ENCODE measurements at regions not wholly inside any gene's neighbourhood (a gene's known extent, or its start where the extent isn't known, plus 50 kb on each side); places are given as distances from the start of the nearest gene placed in this dataset.
"Not testable (repeated sequence)": the region's sequence is repeated elsewhere in the genome, so short reads cannot be mapped to it uniquely, and the experiment has no call there.

GRCh38 chr12:93235881-93236280 lies 141.8 kb upstream of the NUDT4 start:
- no peaks in the 10 kb centered on the region for H3K27me3 ChIP-seq (ENCODE audit: control insufficient read depth, insufficient read depth, low read length)
- no peaks in the 10 kb centered on the region for H3K36me3 ChIP-seq (ENCODE audit: insufficient read depth, low read length)
- H3K9me3 ChIP-seq (replicated peaks; ENCODE audit: low read length) = peaks cover 4% of the 10 kb centered on the region
- no peaks in the 10 kb centered on the region for H3K4me1 ChIP-seq (ENCODE audit: control insufficient read depth, insufficient read depth, low read length)
- no peak overlapping the region for H3K4me3 ChIP-seq (ENCODE audit: low read length)
- no peak overlapping the region for H3K9ac ChIP-seq (ENCODE audit: low read depth, low read length)
- H3K4me2 ChIP-seq (ENCODE audit: low read length) = no peak overlapping the region

GRCh38 chr12:93237235-93237915 lies 140.3 kb upstream of the NUDT4 start:
- H3K9ac ChIP-seq (ENCODE audit: low read depth, low read length) = no peak overlapping the region
- no peaks in the 10 kb centered on the region for H3K27me3 ChIP-seq (ENCODE audit: control insufficient read depth, insufficient read depth, low read length)
- no peaks in the 10 kb centered on the region for H3K4me1 ChIP-seq (ENCODE audit: control insufficient read depth, insufficient read depth, low read length)
- no peaks in the 10 kb centered on the region for H3K36me3 ChIP-seq (ENCODE audit: insufficient read depth, low read length)
- peaks cover 4% of the 10 kb centered on the region for H3K9me3 ChIP-seq (replicated peaks; ENCODE audit: low read length)
- H3K4me2 ChIP-seq (ENCODE audit: low read length) = no peak overlapping the region
- no peak overlapping the region for H3K4me3 ChIP-seq (ENCODE audit: low read length)

GRCh38 chr12:93238512-93239262 lies 139.0 kb upstream of the NUDT4 start:
- peaks cover 11% of the 10 kb centered on the region for H3K4me1 ChIP-seq (ENCODE audit: control insufficient read depth, insufficient read depth, low read length)
- H3K4me2 ChIP-seq (ENCODE audit: low read length); H3K9ac ChIP-seq (ENCODE audit: low read depth, low read length); H3K4me3 ChIP-seq (ENCODE audit: low read length); H3K36me3 ChIP-seq (ENCODE audit: insufficient read depth, low read length); H3K9me3 ChIP-seq (replicated peaks; ENCODE audit: low read length); H3K27me3 ChIP-seq (ENCODE audit: control insufficient read depth, insufficient read depth, low read length): not testable (repeated sequence)

GRCh38 chr12:93239789-93240188 lies 137.9 kb upstream of the NUDT4 start:
- H3K9me3 ChIP-seq (replicated peaks; ENCODE audit: low read length); H3K4me2 ChIP-seq (ENCODE audit: low read length); H3K4me3 ChIP-seq (ENCODE audit: low read length); H3K27me3 ChIP-seq (ENCODE audit: control insufficient read depth, insufficient read depth, low read length); H3K36me3 ChIP-seq (ENCODE audit: insufficient read depth, low read length); H3K9ac ChIP-seq (ENCODE audit: low read depth, low read length): not testable (repeated sequence)
- peaks cover 21% of the 10 kb centered on the region for H3K4me1 ChIP-seq (ENCODE audit: control insufficient read depth, insufficient read depth, low read length)

- Histone ChIP-seq H3K4me3 (ENCODE audit: low read length) (no peak overlapping the region), H3K27me3 (ENCODE audit: control insufficient read depth, insufficient read depth, low read length) (no peaks in the 10 kb centered on the region), H3K9me3 (replicated peaks; ENCODE audit: low read length) (peaks cover 4% of the 10 kb centered on the region), H3K9ac (ENCODE audit: low read depth, low read length) (no peak overlapping the region), H3K4me2 (ENCODE audit: low read length) (no peak overlapping the region), H3K36me3 (ENCODE audit: insufficient read depth, low read length) (no peaks in the 10 kb centered on the region), H3K4me1 (ENCODE audit: control insufficient read depth, insufficient read depth, low read length) (peaks cover 21% of the 10 kb centered on the region)
Measured at GRCh38 chr12:93242154-93242972, 135.4 kb upstream of the NUDT4 start.

GRCh38 chr12:93243382-93243688 lies 134.4 kb upstream of the NUDT4 start:
- no peaks in the 10 kb centered on the region for H3K9me3 ChIP-seq (replicated peaks; ENCODE audit: low read length)
- no peaks in the 10 kb centered on the region for H3K27me3 ChIP-seq (ENCODE audit: control insufficient read depth, insufficient read depth, low read length)
- no peak overlapping the region for H3K9ac ChIP-seq (ENCODE audit: low read depth, low read length)
- H3K4me2 ChIP-seq (ENCODE audit: low read length) = no peak overlapping the region
- no peak overlapping the region for H3K4me3 ChIP-seq (ENCODE audit: low read length)
- no peaks in the 10 kb centered on the region for H3K36me3 ChIP-seq (ENCODE audit: insufficient read depth, low read length)
- peaks cover 21% of the 10 kb centered on the region for H3K4me1 ChIP-seq (ENCODE audit: control insufficient read depth, insufficient read depth, low read length)

- no peak overlapping the region for H3K9ac ChIP-seq (ENCODE audit: low read depth, low read length)
- peak overlapping the region; percentile 29 for H3K4me2 ChIP-seq (ENCODE audit: low read length)
- no peaks in the 10 kb centered on the region for H3K36me3 ChIP-seq (ENCODE audit: insufficient read depth, low read length)
- no peak overlapping the region for H3K4me3 ChIP-seq (ENCODE audit: low read length)
- H3K9me3 ChIP-seq (replicated peaks; ENCODE audit: low read length) = no peaks in the 10 kb centered on the region
- peaks cover 21% of the 10 kb centered on the region for H3K4me1 ChIP-seq (ENCODE audit: control insufficient read depth, insufficient read depth, low read length)
- no peaks in the 10 kb centered on the region for H3K27me3 ChIP-seq (ENCODE audit: control insufficient read depth, insufficient read depth, low read length)
Measured at GRCh38 chr12:93243689-93244513, 133.8 kb upstream of the NUDT4 start.

GRCh38 chr12:93244514-93245077 lies 133.1 kb upstream of the NUDT4 start:
- no peaks in the 10 kb centered on the region for H3K9me3 ChIP-seq (replicated peaks; ENCODE audit: low read length)
- H3K4me3 ChIP-seq (ENCODE audit: low read length) = no peak overlapping the region
- no peak overlapping the region for H3K4me2 ChIP-seq (ENCODE audit: low read length)
- no peaks in the 10 kb centered on the region for H3K27me3 ChIP-seq (ENCODE audit: control insufficient read depth, insufficient read depth, low read length)
- H3K4me1 ChIP-seq (ENCODE audit: control insufficient read depth, insufficient read depth, low read length) = peaks cover 26% of the 10 kb centered on the region
- no peaks in the 10 kb centered on the region for H3K36me3 ChIP-seq (ENCODE audit: insufficient read depth, low read length)
- H3K9ac ChIP-seq (ENCODE audit: low read depth, low read length) = no peak overlapping the region

GRCh38 chr12:93245543-93245942 lies 132.2 kb upstream of the NUDT4 start:
- Histone ChIP-seq H3K4me3 (ENCODE audit: low read length) (no peak overlapping the region), H3K9me3 (replicated peaks; ENCODE audit: low read length) (no peaks in the 10 kb centered on the region), H3K4me1 (ENCODE audit: control insufficient read depth, insufficient read depth, low read length) (peaks cover 26% of the 10 kb centered on the region), H3K9ac (ENCODE audit: low read depth, low read length) (no peak overlapping the region), H3K4me2 (ENCODE audit: low read length) (no peak overlapping the region), H3K36me3 (ENCODE audit: insufficient read depth, low read length) (no peaks in the 10 kb centered on the region), H3K27me3 (ENCODE audit: control insufficient read depth, insufficient read depth, low read length) (no peaks in the 10 kb centered on the region)

GRCh38 chr12:93247313-93247991 lies 130.3 kb upstream of the NUDT4 start:
- no peak overlapping the region for H3K4me3 ChIP-seq (ENCODE audit: low read length)
- peaks cover 26% of the 10 kb centered on the region for H3K4me1 ChIP-seq (ENCODE audit: control insufficient read depth, insufficient read depth, low read length)
- H3K4me2 ChIP-seq (ENCODE audit: low read length) = no peak overlapping the region
- H3K9ac ChIP-seq (ENCODE audit: low read depth, low read length) = no peak overlapping the region
- no peaks in the 10 kb centered on the region for H3K27me3 ChIP-seq (ENCODE audit: control insufficient read depth, insufficient read depth, low read length)
- no peaks in the 10 kb centered on the region for H3K36me3 ChIP-seq (ENCODE audit: insufficient read depth, low read length)
- H3K9me3 ChIP-seq (replicated peaks; ENCODE audit: low read length) = no peaks in the 10 kb centered on the region
